NOMO-1 treated with dmso at 0.1 percent for 144 hours (cell line): ENCODE measurements at regions not wholly inside any gene's neighbourhood (a gene's known extent, or its start where the extent isn't known, plus 50 kb on each side); places are given as distances from the start of the nearest gene placed in this dataset.

ENCODE experiments used
- DNase-seq: peaks from one replicate; lab custom pipeline; 2025; ENCODE audit not compliant: unreplicated experiment; lab: John Stamatoyannopoulos, UW

DNA sequence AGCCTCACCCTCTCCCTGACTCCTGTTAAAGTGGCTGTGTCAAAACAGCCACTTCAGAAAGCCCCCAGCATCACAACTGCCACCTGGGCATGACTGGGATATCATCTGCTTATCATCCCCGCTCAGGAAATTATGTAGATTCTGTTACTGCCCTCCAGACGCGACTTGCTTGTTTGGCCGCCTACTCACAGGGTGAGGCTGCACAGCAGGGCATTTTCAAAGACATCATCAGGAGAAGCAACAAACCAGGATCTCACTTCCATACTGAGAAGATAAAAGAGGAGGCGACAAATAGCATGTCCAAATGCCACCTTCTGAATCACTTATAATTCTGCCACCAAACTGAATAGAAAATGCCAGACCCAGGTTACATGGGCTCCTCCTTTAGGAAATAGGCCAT, 94.8 kb downstream of the MIS18A start:
- no peak for DNase-seq

DNA sequence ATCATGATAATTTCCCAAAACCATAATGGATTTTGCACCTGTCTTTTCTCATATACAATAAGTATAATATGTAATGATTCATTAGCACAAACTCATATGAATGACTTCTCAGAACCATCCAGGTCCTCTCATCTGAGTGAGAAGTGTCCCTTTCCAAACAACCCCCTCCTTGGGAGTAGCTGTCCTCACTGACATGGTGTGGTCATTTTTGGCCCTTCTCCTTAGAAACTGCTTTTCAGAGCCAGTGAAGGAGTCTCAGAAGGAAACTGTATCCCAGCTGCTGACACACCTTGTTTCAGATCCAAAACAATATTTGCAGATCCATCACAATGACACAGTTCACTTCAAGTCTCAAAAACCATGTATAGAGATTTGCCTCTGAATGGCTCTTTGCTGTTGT, 95.5 kb downstream of the MIS18A start:
- DNase-seq, result no peak

GRCh38 chr21:32182449-32182848, 96.4 kb downstream of the MIS18A start:
- no peak for DNase-seq

- no peak for DNase-seq
Observed at GRCh38 chr21:32181457-32181856, 97.4 kb downstream of the MIS18A start.

DNA sequence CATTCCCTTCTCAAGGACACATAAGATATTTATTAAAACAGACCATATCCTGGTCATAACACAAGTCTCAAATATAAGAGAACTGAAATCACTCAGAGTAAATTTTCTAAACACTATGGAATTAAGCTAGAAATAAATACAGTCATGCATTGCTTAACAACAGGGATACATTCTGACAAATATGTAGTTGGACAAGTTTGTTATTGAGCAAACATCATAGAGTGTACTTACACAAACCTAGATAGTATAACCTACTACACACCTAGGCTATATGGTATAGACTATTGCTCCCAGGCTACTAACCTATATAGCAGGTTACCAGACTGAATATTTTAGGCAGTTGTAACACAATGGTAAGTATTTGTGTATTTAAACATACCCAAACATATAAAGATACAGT, 104.0 kb downstream of the MIS18A start:
- DNase-seq, result no peak

DNA sequence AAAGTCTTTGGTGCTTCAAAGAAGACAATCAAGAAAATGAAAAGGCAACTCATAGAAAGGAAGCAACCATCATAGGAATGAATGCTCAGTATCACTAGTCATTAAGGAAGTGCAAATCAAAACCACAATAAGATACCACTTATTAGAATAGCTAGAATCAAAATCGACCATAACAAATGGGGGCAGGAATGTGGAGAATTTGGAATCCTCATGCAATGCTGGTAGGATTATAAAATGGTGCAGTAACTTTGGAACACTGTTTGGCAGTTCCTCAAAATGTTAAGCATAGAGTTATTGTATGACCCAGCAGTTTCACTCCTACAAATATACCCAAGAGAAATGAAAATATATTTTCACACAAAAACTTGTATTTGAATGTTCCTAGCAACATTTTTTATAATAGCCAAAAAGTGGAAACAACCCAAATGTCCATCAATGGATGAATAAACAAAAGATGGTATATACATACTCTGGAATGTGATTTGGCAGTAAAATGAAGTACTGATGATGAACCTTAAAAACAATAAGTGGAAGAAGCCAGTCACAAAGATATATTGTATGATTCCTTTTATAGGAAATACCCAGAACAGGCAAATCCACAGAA, 105.6 kb downstream of the MIS18A start:
- DNase-seq, result no peak

DNA sequence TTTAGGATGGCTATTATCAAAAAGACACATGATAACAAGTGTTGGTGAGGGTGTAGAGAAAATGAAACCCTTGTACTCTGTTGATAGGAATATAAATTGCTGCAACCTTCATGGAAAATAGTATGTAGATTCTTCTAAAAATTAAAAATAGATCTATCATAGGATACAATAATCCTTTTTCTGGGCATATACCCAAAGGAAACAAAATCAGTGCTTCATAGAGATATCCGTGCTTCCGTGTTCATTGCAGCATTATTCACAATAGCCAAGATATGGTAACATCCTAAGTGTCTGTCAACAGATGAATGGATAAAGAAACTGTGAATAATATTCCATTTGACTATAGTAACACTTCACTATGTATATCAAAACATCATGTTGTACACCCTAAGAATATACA, 106.7 kb downstream of the MIS18A start:
- no peak for DNase-seq

DNA sequence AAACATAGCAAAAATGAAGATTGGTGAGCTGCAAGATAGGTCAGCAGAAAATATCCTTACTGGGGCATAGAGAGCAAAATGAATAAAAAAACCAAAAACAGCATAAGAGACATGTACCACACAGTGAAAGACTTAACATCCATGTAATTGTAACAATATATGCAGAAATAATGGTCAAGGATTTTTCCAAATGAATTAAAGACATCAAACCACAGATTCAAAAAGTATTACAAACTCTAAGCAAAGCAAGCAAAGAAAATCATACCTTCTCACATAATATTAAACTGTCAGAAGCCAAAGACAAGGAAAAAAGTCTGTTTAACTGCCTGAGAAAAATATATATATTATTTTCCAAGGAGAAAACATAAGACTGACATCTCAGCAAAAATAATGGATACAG, 111.3 kb downstream of the MIS18A start:
- no peak for DNase-seq

DNA sequence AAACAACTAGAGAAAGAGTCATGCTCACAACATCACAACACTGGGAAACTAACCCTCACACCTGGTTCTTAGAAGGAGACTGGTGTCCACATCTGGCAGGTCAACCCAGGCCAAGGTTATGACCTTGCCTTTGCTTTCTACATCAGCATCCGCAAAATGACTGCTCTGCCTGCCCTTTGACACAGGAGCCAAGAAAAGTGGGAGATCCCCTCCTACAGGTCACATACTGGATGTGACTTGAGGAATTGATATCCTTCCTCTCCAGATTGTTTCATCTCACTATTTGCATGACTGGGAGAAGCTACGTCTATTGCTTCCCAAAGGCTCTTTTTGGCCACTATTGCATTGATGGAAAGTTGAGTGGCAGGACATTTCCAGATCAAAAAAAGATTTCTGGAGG, 115.5 kb downstream of the MIS18A start:
- no peak for DNase-seq

GRCh38 chr21:32162727-32163320, 116.0 kb downstream of the MIS18A start:
- DNase-seq, result no peak

- no peak for DNase-seq
Observed at GRCh38 chr21:32155226-32155625, 123.6 kb downstream of the MIS18A start.

- DNase-seq, result no peak
Observed at GRCh38 chr21:32147041-32147440, 131.8 kb downstream of the MIS18A start.

DNA sequence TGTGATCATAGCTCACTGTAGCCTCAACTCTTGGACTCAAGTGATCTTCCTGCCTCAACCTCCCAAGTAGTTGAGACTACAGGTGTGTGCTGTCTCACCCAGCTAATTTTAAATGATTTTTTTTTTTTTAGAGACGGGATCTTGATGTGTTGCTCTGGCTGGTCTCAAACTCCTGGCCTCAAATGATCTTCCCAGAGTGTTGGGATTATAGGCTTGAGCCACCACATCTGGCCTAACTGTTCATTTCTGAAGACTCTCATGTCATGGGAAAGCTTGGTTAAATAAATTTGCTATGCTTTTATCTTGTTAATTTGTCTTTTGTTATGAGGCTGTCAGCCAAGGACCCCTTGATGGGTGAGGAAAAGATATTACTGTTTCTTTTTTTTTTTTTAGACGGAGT, 134.0 kb downstream of the MIS18A start:
- DNase-seq, result no peak

- DNase-seq, result no peak
Observed at GRCh38 chr21:32143241-32143939, 135.5 kb downstream of the MIS18A start.

DNA sequence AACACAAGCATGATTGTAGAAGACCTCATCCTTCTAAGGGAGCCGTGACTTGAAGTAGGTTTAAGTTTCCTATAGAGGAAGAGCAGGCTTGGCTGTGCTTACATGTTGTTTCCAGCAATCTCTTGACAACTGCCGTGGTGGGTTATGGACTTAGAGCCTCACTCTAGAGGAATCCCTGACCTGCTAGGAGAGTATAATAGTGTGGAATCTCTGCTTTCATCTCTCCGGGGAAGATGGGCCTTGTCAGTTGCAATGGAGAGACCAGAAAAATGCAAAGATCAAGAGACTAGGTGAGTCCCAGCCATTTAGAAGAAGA, 137.6 kb downstream of the MIS18A start:
- no peak for DNase-seq

DNA sequence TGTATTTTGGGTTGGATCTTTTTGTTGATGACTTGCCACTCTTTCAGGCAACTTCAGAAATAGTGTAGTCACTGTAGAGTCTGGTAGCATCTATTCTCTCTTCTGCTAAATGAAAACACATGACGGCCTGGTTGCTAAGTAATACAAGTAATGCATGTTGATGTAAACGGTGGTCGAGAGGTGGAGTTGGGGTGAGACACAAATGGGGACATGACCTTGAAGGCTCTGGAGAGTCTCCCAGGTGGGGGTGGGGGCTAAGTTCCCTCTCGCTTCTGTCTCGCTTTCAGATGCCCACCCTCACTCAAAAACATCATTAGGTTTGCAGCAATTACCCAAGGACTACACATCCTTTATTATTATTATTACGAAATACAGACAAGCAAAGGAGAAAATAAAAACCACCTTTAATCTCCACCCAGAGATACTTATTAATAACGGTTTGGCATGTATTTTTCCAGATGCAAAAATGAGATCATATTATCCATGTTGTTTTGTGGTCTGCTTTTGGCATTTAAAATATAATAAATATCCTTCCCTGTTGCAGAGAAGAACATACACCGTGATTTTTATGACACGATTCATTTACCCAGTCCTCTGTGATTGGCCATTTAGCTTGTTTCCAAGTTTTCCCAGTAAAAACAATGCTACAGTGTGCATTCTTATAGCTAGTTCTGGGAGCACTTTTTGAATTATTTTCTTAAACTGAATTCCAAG, 138.1 kb downstream of the MIS18A start:
- DNase-seq, result no peak

- DNase-seq, result no peak
Observed at GRCh38 chr21:32140151-32140550, 138.7 kb downstream of the MIS18A start.

- DNase-seq, result no peak
Observed at GRCh38 chr21:32138658-32139057, 140.2 kb downstream of the MIS18A start.

DNA sequence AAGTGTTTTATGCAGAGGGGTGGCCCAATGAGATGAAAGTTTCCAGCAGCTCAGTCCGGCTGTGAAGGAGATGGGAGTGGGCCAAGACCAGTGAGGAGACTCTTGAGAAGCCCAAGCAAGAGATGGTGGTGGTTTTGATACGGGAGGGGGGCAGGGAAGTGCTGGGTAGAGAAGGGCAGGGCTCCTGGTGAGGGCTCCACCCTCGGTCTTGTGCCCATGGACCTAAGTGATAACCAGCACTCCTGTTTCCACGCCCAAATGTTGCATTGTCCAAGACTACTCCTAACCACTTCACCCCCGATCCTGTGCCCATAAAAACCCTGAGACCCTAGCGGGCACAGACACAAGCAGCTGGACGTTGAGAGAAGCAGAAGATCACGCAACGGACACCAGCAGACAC, 140.9 kb downstream of the MIS18A start:
- DNase-seq, result no peak

DNA sequence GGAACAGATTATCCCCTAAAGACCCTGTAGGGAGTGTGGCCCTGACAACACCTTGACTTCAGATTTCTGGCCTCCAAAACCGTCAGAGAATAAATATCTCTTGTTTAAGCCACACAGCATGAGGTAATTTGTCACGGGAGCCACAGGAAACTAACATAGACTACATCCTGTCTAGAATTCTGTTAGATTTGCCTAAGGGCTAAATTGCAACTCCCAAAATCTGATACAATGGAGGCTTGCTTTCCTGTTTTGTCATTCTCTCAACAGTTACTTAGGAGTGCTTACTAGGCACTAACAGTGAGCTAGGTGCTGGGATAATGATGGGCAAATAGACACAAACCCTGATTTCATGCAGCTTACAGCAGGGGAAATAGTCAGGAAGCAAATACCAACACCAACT, 141.6 kb downstream of the MIS18A start:
- DNase-seq, result no peak

DNA sequence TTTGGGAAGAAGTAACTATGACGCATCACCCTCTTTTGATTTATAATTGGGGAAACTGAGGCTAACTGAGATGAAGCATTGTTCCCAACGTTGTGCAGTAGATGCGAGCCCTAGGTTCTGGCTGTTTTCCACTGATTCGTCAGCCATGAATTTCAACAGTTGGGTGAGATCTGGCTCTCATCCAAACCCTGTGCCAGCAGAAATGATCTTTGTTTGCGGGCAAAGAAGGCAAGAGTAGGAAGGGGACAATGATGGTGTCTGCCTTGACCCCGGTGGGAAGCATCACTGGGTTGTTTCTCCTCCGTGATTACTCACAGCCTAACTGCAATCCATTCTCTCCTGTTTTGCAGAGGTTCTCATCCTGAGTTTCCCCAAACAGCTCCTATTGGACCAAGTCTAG, 142.3 kb downstream of the MIS18A start:
- DNase-seq, result no peak
